Vagina (tissue), 2 donors: ENCODE measurements at regions not wholly inside any gene's neighbourhood (a gene's known extent, or its start where the extent isn't known, plus 50 kb on each side); places are given as distances from the start of the nearest gene placed in this dataset.

Experiments used
- POLR2AphosphoS5 ChIP-seq, 2 donors: sonication (generic); formaldehyde crosslinking; IDR thresholded peaks; one replicate each; pipeline ENCODE4 v1.9.0; 2017; ENCODE audit warnings: antibody characterized with exemption in 2 of 2, mild to moderate bottlenecking in 2 of 2, low read depth in 1 of 2; ENCODE audit not compliant: insufficient read depth in 1 of 2
- TF ChIP-seq, protein P1 (sequence below), 3 experiments: fragments of 450-650 bp in 2 of 3; fragments of 200-600 bp in 1 of 3; sonication (generic) in 1 of 3; IDR thresholded peaks; one replicate each; pipeline ENCODE4 v1.5.1; 2017 to 2019; ENCODE audit warnings: antibody characterized with exemption in 3 of 3, mild to moderate bottlenecking in 2 of 3, moderate library complexity in 2 of 3

DNA sequence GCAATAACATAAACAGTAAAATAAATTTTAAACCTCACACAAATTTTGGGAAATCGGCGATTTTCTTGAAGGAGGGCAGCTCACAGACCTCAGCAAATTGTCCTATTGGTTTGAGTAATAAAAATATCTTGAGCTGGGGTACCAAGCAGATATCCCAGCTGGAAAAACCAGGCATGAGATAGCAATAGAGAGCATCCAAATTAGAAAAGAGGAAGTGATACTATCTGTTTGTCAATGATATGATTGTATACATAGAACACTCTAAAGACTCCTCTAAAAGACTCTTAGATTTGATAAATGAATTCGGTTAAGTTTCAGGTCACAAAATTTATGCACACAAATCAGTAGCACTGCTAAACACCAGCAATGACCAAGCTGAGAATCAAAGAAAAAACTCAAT is 90.5 kb upstream of the ACTRT1 start:
- TF ChIP-seq, protein P1, sequence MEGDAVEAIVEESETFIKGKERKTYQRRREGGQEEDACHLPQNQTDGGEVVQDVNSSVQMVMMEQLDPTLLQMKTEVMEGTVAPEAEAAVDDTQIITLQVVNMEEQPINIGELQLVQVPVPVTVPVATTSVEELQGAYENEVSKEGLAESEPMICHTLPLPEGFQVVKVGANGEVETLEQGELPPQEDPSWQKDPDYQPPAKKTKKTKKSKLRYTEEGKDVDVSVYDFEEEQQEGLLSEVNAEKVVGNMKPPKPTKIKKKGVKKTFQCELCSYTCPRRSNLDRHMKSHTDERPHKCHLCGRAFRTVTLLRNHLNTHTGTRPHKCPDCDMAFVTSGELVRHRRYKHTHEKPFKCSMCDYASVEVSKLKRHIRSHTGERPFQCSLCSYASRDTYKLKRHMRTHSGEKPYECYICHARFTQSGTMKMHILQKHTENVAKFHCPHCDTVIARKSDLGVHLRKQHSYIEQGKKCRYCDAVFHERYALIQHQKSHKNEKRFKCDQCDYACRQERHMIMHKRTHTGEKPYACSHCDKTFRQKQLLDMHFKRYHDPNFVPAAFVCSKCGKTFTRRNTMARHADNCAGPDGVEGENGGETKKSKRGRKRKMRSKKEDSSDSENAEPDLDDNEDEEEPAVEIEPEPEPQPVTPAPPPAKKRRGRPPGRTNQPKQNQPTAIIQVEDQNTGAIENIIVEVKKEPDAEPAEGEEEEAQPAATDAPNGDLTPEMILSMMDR (IDR thresholded peaks at IDR 0.05) = no peak
- TF ChIP-seq POLR2AphosphoS5 (IDR thresholded peaks at IDR 0.05; ENCODE audit: insufficient read depth in 1 of 2, low read depth in 1 of 2) = no peak
